RPMI8226 (cell line): ENCODE measurements at regions not wholly inside any gene's neighbourhood (a gene's known extent, or its start where the extent isn't known, plus 50 kb on each side); places are given as distances from the start of the nearest gene placed in this dataset.
"Not testable (repeated sequence)": the region's sequence is repeated elsewhere in the genome, so short reads cannot be mapped to it uniquely, and the experiment has no call there.

ENCODE experiments used
- DNase-seq: peaks from one replicate; pipeline ENCODE4 v3.0.0-alpha.2; 2015

GRCh38 chrX:84611843-84612636 lies 109.8 kb upstream of the HDX start:
- no peak for DNase-seq

DNA sequence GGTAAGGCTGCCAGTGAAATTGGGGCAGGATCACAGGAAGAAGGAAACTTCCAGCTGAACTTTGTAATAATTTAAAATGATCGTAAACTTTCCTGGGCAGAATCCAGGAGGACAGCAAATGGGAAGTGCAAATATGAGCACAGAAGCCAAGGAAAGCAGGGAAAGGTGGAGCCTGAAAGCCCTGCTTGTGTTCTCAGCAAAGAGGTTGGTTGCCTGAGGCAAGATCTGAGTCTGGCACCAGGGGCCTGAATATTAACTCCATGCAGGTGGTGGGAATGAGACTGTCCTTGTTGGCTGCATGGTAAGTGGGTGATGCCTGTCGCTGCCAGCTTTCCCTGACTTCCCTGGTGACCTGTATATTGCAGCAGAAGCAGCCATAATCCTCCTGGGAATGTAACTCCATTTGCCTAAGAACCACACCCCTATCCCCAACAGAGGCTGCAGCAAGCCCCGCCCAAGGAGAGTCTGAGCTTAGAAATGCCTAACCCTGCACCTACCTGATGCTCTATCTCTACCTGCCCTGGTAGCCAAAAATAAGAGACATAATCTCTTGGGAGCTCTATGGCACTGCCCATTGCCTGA lies 132.0 kb upstream of the HDX start:
- no peak for DNase-seq

DNA sequence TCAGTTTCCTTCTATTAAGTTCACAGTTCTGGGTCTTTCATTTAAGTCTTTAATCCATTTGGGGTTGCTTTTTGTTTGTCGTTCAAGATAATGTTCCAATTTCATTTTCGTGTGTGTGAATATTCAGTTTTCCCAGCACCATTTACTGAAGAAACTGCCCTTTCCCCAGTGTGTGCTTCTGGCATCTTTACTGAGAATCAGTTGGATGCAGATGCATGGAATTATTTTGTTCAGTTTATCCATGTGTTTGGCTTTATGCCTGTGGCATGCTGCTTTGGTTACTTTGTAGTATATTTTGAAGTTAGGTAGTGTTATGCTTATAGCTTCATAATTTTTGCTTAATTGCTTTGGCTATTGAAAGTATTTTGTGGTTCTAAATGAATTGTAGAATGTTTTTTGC lies 163.8 kb upstream of the HDX start:
- DNase-seq: no peak

DNA sequence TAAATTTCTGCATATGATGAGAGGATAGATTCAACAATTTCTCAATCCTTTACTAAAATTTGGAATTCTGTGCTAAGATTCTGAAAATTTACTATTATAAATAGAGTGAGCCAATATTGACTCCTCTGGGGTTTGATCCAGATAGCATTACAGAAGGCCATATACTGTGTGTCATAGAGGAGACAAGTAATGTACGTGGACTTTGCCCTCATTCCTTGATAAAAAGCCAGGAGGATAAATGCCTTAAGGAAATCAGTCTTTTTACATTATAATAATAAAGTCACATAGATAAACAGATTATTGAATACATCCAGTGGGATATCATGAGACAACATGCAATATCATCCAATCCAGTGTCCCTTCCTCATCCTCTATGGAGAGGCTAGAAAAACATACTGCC lies 188.0 kb upstream of the HDX start:
- no peak for DNase-seq

DNA sequence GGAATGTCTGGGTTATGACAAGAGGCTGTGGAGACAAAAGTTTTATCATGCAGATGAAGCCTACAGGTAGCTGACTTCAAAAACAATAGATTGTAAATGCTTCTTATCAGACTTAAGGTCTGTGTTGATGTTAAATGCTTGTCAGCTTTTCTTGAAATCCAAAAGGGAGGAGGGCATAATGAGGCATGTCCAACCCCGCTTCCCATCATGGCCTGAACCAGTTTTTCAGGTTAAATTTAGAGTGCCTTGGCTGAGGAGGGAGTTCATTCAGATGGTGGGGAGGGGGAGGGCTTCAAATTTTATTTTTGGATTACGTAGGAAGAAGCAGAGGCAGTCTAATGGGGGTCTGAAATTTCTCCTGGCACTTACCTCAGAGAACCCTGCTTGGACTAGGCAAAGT lies 207.7 kb upstream of the HDX start:
- no peak for DNase-seq

- no peak for DNase-seq
Observed at GRCh38 chrX:84710611-84711010, 208.4 kb upstream of the HDX start.

DNA sequence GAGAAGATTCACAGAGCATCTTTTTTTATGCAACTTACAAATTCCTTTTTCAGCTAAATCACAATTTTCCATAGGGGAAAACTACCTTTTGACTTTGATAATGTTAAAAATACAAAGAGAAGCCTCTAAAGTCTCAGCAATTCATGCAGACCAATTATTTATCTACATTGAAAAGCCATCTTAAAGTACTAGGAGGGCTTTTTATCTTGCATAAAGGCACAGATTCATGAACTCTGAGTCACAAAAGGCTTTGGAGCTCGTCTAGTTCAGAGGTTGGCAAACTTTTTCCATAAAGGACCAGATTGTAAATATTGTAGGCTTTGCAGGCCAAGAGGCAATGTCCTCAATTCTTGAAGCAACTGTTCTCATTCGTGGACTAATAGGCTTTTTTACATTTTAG lies 210.4 kb upstream of the HDX start:
- DNase-seq: no peak

DNA sequence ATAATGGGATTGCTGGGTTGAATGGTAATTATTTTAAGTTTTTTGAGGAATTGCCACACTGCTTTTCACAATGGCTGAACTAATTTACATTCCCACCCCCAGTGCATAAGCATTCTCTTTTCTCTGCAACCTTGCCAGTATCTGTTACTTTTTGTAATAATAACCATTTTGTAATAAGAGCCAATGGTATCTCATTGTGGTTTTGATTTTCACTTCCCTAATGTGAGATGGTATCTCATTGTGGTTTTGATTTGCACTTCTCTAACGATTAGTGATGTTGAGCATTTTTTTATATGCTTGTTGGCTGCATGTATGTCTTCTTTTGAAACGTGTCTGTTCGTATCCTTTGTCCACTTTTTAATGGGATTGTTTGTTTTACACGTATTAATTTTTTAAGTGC lies 213.1 kb upstream of the HDX start:
- no peak for DNase-seq

GRCh38 chrX:84717343-84717742 lies 215.1 kb upstream of the HDX start:
- no peak for DNase-seq

DNA sequence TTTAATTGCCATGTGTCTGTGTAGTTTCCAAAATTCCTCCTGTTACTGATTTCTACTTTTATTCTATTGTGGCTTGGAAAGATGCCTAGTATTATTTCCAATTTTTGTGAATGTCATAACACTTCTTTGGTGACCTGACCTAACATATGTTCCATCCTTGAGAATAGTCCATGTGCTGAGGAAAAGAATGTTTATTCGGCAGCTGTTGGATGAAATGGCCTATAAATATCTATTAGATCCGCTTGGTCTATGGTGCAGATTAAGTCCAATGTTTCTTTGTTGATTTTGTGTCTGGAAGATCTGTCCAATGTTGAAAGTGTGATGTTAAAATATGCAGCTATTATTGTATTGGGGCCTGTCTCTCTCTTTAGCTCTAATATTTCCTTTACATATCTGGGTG lies 219.2 kb upstream of the HDX start:
- no peak for DNase-seq

- no peak for DNase-seq
Observed at GRCh38 chrX:84724576-84724975, 222.3 kb upstream of the HDX start.

DNA sequence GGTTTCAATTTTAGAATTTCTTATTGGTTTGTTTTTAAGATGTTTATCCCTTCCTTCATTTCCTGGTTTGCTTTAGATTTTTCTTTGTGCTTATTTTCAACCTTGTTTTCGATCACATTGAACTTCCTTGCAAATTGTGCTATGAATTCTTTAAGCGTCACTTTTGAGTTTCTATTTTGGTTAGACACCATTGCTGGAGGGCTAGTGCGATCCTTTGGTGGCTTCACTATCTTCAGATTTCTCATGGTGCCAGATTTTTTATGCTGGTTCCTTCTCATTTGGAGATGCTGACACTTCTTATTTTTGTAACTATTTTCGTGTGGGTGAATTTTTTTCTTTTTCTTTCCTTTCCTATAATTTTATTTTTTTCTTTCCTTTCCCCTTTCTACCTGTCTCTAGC lies 227.2 kb upstream of the HDX start:
- DNase-seq: no peak

DNA sequence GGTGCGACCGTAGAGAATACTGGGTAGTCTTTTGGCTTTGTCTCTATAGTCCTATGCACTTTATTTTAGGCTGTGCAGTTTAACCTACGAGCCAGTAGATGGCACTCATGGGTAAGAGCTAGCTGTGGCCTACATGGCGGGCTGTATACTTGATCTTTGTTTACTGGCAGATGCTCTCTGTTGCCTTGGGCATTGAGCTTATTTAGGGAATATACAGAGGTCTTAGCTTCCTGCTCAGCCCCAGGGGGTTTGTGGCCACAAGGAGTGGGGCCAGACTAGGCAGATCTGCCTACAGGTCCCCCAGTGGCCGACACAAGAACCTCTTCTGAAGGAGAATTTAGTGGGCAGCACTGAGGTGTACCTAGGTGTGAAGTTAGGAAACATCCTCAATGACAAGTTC lies 227.6 kb upstream of the HDX start:
- peak; percentile 37 for DNase-seq

DNA sequence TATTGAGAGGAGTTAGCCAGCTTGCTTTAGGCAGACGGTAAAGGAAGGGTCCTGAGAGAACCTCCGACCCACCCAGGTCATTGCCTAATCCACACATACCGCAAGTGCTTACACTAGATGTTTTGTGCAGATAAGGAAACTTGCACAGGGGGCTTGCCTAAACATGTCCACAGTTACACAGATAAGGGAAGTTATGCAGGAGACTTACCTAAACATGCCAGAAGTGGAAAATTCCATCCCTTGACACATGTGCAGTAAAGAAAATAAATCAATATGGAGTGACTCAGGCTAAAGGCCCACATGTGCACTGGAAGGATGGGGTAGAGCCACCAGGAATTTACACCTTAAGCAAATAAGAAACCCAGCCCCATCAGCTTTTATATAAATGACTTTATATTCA lies 232.8 kb upstream of the HDX start:
- DNase-seq: no peak

GRCh38 chrX:84737471-84737871 lies 235.2 kb upstream of the HDX start:
- no peak for DNase-seq

- DNase-seq: no peak
Observed at GRCh38 chrX:84747516-84747915, 245.3 kb upstream of the HDX start.

GRCh38 chrX:84748965-84749656 lies 246.9 kb upstream of the HDX start:
- no peak for DNase-seq

- DNase-seq: no peak
Observed at GRCh38 chrX:84760560-84760959, 243.1 kb upstream of the APOOL start.

DNA sequence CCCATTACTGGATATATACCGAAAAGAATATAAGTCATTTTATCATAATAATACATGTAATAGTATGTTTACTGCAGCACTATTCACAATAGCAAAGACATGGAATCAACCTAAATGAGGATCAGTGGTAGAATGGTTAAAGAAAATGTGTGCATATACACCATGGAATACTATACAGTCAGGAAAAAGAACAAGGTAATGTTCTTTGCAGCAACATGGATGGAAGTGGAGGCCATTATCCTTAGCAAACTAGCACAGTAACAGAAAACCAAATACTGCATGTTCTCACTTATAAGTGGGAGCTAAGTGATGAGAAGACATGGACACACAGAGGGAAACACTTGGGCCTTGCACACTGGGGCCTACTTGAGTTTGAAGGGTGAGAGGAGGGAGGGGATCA lies 207.4 kb upstream of the APOOL start:
- DNase-seq: no peak

DNA sequence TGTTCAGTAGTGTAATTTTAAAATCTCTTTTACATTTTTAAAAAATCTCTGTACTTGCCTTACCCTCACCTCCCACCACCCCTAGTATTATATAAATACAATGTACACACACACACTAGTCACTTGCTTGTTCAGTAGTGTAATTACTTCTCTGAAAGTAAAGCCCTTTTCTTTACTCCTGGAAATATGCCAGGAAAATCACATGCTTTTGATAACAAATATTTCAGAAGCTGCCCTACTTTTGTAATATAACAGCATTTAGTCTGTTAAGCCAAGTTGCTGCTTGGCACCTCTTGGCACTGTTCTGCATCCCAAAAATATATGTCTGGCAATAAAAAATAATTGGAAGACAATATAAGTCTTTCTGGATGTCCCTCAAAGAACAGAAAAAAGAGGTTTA lies 172.8 kb upstream of the APOOL start:
- no peak for DNase-seq

GRCh38 chrX:84846541-84846940 lies 157.1 kb upstream of the APOOL start:
- DNase-seq: not testable (repeated sequence)

DNA sequence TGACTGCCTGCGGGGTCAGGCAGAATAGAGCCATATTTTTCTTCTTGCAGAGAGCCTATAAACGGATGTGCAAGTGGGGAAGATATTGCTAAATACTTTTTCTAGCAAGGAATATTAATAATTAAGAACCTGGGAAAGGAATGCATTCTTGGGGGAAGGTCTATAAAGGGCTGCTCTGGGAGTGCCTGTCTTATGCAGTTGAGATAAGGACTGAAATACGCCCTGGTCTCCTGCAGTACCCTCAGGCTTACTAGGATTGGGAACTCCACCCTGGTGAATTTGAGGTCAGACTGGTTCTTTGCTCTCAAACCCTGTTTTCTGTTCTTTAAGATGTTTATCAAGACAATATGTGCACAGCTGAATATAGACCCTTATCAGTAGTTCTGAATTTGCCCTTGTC lies 152.5 kb upstream of the APOOL start:
- DNase-seq: not testable (repeated sequence)

DNA sequence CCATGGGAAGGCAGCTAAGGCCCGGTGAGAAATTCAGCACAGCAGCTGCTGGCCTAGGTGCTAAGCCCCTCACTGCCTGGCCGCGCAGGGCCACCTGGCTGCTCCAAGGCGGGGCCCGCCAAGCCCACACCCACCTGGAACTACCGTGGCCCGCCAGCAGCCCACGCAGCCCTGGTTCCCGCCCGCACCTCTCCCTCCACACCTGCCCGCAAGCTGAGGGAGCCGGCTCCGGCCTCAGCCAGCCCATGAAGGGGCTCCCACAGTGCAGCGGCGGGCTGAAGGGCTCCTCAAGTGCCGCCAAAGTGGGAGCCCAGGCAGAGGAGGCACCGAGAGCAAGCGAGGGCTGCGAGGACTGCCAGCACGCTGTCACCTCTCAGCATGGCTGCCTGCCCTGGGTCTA lies 146.9 kb upstream of the APOOL start:
- DNase-seq: not testable (repeated sequence)

DNA sequence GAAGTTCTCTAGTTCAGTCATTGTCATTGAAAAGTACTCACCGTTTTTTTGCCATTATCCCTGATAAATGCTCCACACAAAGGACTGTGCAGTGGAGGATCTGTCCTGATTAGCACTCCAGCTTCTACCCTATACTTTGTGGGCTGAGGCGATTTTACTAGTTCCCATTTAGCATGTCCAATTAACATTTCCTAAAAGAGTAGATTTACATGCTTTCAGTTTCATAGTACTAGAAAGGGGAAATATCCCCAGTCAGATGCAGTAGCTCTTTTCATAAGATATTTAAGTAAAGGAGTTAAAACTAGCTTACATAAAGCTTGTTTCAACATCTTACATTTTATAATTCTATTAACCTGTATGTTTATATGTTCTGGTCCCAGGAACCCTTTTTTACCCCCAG lies 144.9 kb upstream of the APOOL start:
- not testable (repeated sequence) for DNase-seq
